GM12891 (cell line): ENCODE measurements at regions not wholly inside any gene's neighbourhood (a gene's known extent, or its start where the extent isn't known, plus 50 kb on each side); places are given as distances from the start of the nearest gene placed in this dataset.

ENCODE experiments used
- POLR2A ChIP-seq: IDR thresholded peaks from 2 replicates; pipeline ENCODE4 v1.6.1; 2011; ENCODE audit warnings: low read depth, low read length, control low read depth
- POLR2AphosphoS5 ChIP-seq: IDR thresholded peaks from 2 replicates; pipeline ENCODE4 v1.6.1; 2011; ENCODE audit warnings: low read depth, low read length, control low read depth

DNA sequence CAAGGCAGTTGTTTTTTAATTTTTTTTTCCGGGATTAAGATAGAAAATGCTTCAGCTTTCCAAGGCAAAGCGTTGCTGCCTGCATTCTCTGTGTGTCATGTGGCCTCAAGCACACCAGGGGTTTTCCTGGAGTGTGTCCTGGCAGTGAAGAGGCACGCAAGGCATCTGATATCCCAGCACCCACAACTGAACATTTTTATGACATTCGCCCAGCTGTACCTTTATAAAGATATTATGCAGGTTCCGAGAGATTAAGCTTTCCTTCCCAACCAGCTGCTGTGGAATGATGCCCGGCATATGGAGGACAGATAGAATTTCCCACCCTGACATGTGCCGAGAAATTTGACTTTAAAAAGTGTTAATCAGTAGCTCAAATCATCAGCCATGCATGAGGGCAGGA lies 205.6 kb downstream of the GADD45G start:
- TF ChIP-seq POLR2A (no peak), POLR2AphosphoS5 (no peak)
